CD14-positive monocyte (primary cell): ENCODE measurements at regions not wholly inside any gene's neighbourhood (a gene's known extent, or its start where the extent isn't known, plus 50 kb on each side); places are given as distances from the start of the nearest gene placed in this dataset.

Experiments used
- DNase-seq, 3 donors: peaks; one replicate each; pipeline ENCODE4 v3.0.0-alpha.2; 2011 to 2022
- H2AFZ ChIP-seq: 2 replicates; pipeline ENCODE4 v1.6.0; 2012; ENCODE audit warnings: mild to moderate bottlenecking, low read depth, low read length, inconsistent platforms; ENCODE audit not compliant: insufficient read depth, poor library complexity, severe bottlenecking
- H3K27ac ChIP-seq, 2 donors: 1 replicate in 1 of 2; 2 replicates in 1 of 2; pipeline ENCODE4 v1.5.1; 2012 to 2013; ENCODE audit warnings: low read length in 2 of 2, control low read depth in 1 of 2, inconsistent platforms in 1 of 2, low read depth in 1 of 2, mild to moderate bottlenecking in 1 of 2
- H3K27me3 ChIP-seq, 2 donors: one replicate each; pipeline versions ENCODE4 v1.6.0 to v1.6.1; 2011 to 2013; ENCODE audit warnings: low read length in 2 of 2; ENCODE audit not compliant: control insufficient read depth in 2 of 2, insufficient read depth in 2 of 2
- H3K36me3 ChIP-seq, 2 donors: replicated peaks in 1 of 2; 1 replicate in 1 of 2; 2 replicates in 1 of 2; pipeline versions ENCODE4 v1.5.1 to v1.6.1; 2012 to 2013; ENCODE audit warnings: low read length in 2 of 2, control low read depth in 1 of 2, inconsistent platforms in 1 of 2, mild to moderate bottlenecking in 1 of 2; ENCODE audit not compliant: insufficient read depth in 2 of 2, control insufficient read depth in 1 of 2
- H3K4me1 ChIP-seq, 2 donors: 1 replicate in 1 of 2; 2 replicates in 1 of 2; pipeline versions ENCODE4 v1.5.1 to v1.6.1; 2012 to 2013; ENCODE audit warnings: low read length in 2 of 2, control low read depth in 1 of 2, inconsistent platforms in 1 of 2, mild to moderate bottlenecking in 1 of 2, moderate library complexity in 1 of 2; ENCODE audit not compliant: insufficient read depth in 2 of 2, control insufficient read depth in 1 of 2
- H3K4me2 ChIP-seq: replicated peaks from 2 replicates; pipeline ENCODE3; 2012; ENCODE audit warnings: low read length, moderate library complexity, mild to moderate bottlenecking; ENCODE audit not compliant: poor library complexity, severe bottlenecking; ENCODE audit errors: extremely low read depth
- H3K4me3 ChIP-seq, 3 experiments: fragments of 200-600 bp in 1 of 3; sonication (generic) in 1 of 3; replicated peaks in 1 of 3; 1 replicate in 2 of 3; 2 replicates in 1 of 3; pipeline ENCODE4 v1.5.1; 2011 to 2013; ENCODE audit warnings: low read length in 3 of 3, mild to moderate bottlenecking in 3 of 3, control low read depth in 2 of 3, low read depth in 2 of 3, inconsistent platforms in 1 of 3, moderate library complexity in 1 of 3
- H3K79me2 ChIP-seq: 2 replicates; pipeline ENCODE4 v1.6.0; 2012; ENCODE audit warnings: mild to moderate bottlenecking, control low read depth, inconsistent platforms, low read length, moderate library complexity; ENCODE audit not compliant: insufficient read depth
- H3K9ac ChIP-seq: 2 replicates; pipeline ENCODE4 v1.6.0; 2017; ENCODE audit warnings: low read length, mild to moderate bottlenecking; ENCODE audit not compliant: insufficient read depth, poor library complexity, severe bottlenecking
- H3K9me3 ChIP-seq, 2 donors: replicated peaks in 1 of 2; 1 replicate in 1 of 2; 2 replicates in 1 of 2; pipeline versions ENCODE4 v1.5.1 to v1.6.1; 2012 to 2013; ENCODE audit warnings: low read length in 2 of 2, control low read depth in 1 of 2; ENCODE audit not compliant: control insufficient read depth in 1 of 2, insufficient read depth in 1 of 2
- H4K20me1 ChIP-seq: 2 replicates; pipeline ENCODE4 v1.6.0; 2012; ENCODE audit warnings: mild to moderate bottlenecking, low read length, control low read depth, moderate library complexity; ENCODE audit not compliant: insufficient read depth
- H3K27ac Mint-ChIP-seq, 7 donors: one replicate each; pipeline ENCODE4 v1.8.0; 2020; ENCODE audit warnings: mild to moderate bottlenecking in 7 of 7, mixed read lengths in 7 of 7, moderate library complexity in 6 of 7, inconsistent platforms in 2 of 7
- H3K27me3 Mint-ChIP-seq, 3 donors: one replicate each; pipeline ENCODE4 v1.8.0; 2021 to 2022; ENCODE audit warnings: low read depth in 3 of 3, mild to moderate bottlenecking in 3 of 3, mixed read lengths in 3 of 3, moderate library complexity in 3 of 3, inconsistent platforms in 1 of 3
- H3K36me3 Mint-ChIP-seq, 2 donors: one replicate each; pipeline ENCODE4 v1.8.0; 2020; ENCODE audit warnings: mixed read lengths in 2 of 2, inconsistent platforms in 1 of 2, mild to moderate bottlenecking in 1 of 2
- H3K4me1 Mint-ChIP-seq: one replicate; pipeline ENCODE4 v1.8.0; 2020; ENCODE audit warnings: mild to moderate bottlenecking, mixed read lengths
- H3K4me3 Mint-ChIP-seq, 2 donors: one replicate each; pipeline ENCODE4 v1.8.0; 2020; ENCODE audit warnings: mild to moderate bottlenecking in 2 of 2, mixed read lengths in 2 of 2, moderate library complexity in 1 of 2
- H3K9me3 Mint-ChIP-seq, 7 donors: one replicate each; pipeline ENCODE4 v1.8.0; 2020 to 2022; ENCODE audit warnings: mixed read lengths in 7 of 7, mild to moderate bottlenecking in 6 of 7, moderate library complexity in 6 of 7, inconsistent platforms in 2 of 7
- WGBS: methylation state at CpG from one replicate; pipeline ENCODE4 v1.1.5; 2013; ENCODE audit warnings: missing lambda C conversion rate; ENCODE audit not compliant: insufficient coverage; 5-methylcytosine and 5-hydroxymethylcytosine counted together
- intact Hi-C, 2 donors: fragments of 100-400 bp; cut with micrococcal nuclease; formaldehyde crosslinking; loops; one replicate each; pipeline versions ENCODE4 v1.15.0 to v1.15.1; 2023
- TF ChIP-seq, protein P1 (sequence below): fragments of 200-600 bp; IDR thresholded peaks from one replicate; pipeline ENCODE4 v1.8.0; 2022; ENCODE audit warnings: antibody characterized with exemption, mild to moderate bottlenecking

DNA sequence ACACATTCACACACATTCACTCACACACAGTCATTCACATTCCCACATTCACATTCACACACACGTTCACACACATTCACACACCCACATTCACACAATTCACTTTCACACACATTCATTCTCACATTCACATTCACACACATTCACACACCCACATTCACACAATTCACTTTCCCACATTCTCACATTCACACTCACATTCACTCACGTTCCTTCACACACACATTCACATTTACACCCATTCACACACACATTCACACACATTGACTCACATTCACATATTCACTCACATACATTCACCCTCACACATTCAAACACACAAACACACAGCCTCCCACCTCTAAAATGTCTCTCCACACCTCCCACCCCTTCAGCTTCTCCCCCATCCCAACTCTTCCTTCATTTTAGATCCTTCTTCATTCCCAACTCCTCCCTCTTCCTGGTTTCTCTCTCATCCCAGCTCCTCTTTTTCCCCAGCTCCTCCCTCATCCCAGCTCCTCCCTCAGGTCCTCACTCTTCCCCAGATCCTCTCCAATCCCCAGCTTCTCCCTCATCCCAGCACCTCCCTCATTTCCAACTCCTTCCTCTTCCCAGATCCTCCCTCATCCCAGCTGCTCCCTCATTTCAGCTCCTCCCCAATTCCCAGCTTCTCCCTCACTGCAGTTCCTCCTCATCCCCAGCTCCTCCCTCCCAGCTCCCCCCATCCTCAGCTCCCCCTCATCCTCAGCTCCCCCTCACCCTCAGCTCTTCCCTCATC, 111.0 kb downstream of the FAM53A start:
- peaks cover 10 to 21% (median 15%) of the 10 kb centered on the region in 3 donors for H3K27me3 Mint-ChIP-seq
- H3K36me3 Mint-ChIP-seq: peaks cover 0 to 6% of the 10 kb centered on the region in 2 donors
- no peak overlapping the region for H3K4me2 ChIP-seq
- H3K36me3 ChIP-seq: no peaks in the 10 kb centered on the region
- peaks cover 7% of the 10 kb centered on the region for H4K20me1 ChIP-seq
- no peaks in the 10 kb centered on the region for H3K27me3 ChIP-seq
- no peak for DNase-seq
- peak overlapping the region in 2 of 7 donors; percentile 2 to 5 for H3K27ac Mint-ChIP-seq
- 82% methylated on average over 2 of the region's 2 CpGs for WGBS
- H3K9me3 ChIP-seq: no peaks in the 10 kb centered on the region
- no peaks in the 10 kb centered on the region for H3K4me1 Mint-ChIP-seq
- intact Hi-C loops: loop anchor here in 1 of 2 donors (10.0 kb wide), 1 partner anchor 672 kb away; the partner anchor contains the start of genes HAUS3 and POLN
- peaks cover 1% of the 10 kb centered on the region for H3K79me2 ChIP-seq
- TF ChIP-seq, protein P1, sequence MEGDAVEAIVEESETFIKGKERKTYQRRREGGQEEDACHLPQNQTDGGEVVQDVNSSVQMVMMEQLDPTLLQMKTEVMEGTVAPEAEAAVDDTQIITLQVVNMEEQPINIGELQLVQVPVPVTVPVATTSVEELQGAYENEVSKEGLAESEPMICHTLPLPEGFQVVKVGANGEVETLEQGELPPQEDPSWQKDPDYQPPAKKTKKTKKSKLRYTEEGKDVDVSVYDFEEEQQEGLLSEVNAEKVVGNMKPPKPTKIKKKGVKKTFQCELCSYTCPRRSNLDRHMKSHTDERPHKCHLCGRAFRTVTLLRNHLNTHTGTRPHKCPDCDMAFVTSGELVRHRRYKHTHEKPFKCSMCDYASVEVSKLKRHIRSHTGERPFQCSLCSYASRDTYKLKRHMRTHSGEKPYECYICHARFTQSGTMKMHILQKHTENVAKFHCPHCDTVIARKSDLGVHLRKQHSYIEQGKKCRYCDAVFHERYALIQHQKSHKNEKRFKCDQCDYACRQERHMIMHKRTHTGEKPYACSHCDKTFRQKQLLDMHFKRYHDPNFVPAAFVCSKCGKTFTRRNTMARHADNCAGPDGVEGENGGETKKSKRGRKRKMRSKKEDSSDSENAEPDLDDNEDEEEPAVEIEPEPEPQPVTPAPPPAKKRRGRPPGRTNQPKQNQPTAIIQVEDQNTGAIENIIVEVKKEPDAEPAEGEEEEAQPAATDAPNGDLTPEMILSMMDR: no peak
- H3K9ac ChIP-seq: no peak overlapping the region
- H3K4me3 Mint-ChIP-seq: no peak overlapping the region
- peaks cover under 1 to 2% of the 10 kb centered on the region in 2 donors for H3K4me1 ChIP-seq
- no peak overlapping the region for H2AFZ ChIP-seq
- no peak overlapping the region for H3K27ac ChIP-seq
- peaks cover 0 to 5% (median 2%) of the 10 kb centered on the region in 7 donors for H3K9me3 Mint-ChIP-seq
- no peak overlapping the region for H3K4me3 ChIP-seq

GRCh38 chr4:1572521-1572920, 111.6 kb downstream of the FAM53A start:
- 99% methylated on average over 7 of the region's 9 CpGs for WGBS
- intact Hi-C loops: loop anchor here in 1 of 2 donors (10.0 kb wide), 1 partner anchor 672 kb away; the partner anchor contains the start of genes HAUS3 and POLN
- H3K9ac ChIP-seq: no peak overlapping the region

More at GRCh38 chr4:1572521-1572920, 111.6 kb downstream of the FAM53A start:
- peaks cover 7% of the 10 kb centered on the region for H4K20me1 ChIP-seq
- Mint-ChIP-seq H3K4me3 (no peak overlapping the region), H3K27ac (no peak overlapping the region), H3K27me3 (peaks cover 14 to 25% (median 17%) of the 10 kb centered on the region in 3 donors), H3K36me3 (peaks cover 0 to 6% of the 10 kb centered on the region in 2 donors), H3K9me3 (peaks cover 0 to 5% (median 2%) of the 10 kb centered on the region in 7 donors), H3K4me1 (no peaks in the 10 kb centered on the region)
- no peak overlapping the region for H3K4me3 ChIP-seq
- H3K4me2 ChIP-seq: no peak overlapping the region
- H3K9me3 ChIP-seq: no peaks in the 10 kb centered on the region
- peaks cover 0 to 3% of the 10 kb centered on the region in 2 donors for H3K27me3 ChIP-seq
- no peaks in the 10 kb centered on the region for H3K4me1 ChIP-seq
- H3K79me2 ChIP-seq: no peaks in the 10 kb centered on the region
- H3K36me3 ChIP-seq: no peaks in the 10 kb centered on the region
- DNase-seq: no peak
- TF ChIP-seq, protein P1: no peak
- H3K27ac ChIP-seq: no peak overlapping the region
- H2AFZ ChIP-seq: no peak overlapping the region
